Superior temporal gyrus (tissue), 1 donor: ENCODE measurements at regions not wholly inside any gene's neighbourhood (a gene's known extent, or its start where the extent isn't known, plus 50 kb on each side); places are given as distances from the start of the nearest gene placed in this dataset.

Experiments
- DNase-seq: peaks from one replicate; pipeline ENCODE4 v3.0.0-alpha.2; 2016; ENCODE audit errors: extremely low spot score

DNA sequence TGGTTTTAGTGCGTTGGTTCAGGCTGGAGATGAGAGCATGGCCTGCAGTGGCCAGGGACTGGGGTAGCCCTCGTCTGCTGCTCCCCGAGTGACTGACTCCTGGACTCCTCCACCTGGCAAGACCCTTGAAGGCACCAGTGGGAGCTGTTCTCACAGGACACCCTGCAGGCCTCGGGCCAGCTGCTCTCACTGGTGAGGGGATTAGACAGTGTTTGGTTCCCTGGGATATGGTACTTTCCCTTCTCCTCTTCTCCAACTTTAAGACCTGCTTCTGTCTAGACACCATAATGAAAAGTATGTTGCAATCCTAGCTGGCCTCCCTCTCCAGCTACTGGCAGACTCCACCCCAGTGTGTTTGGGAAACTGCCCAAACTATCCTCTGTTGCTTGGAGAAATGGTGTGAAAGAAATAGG is 168.8 kb upstream of the CADM1 start:
- no peak for DNase-seq

DNA sequence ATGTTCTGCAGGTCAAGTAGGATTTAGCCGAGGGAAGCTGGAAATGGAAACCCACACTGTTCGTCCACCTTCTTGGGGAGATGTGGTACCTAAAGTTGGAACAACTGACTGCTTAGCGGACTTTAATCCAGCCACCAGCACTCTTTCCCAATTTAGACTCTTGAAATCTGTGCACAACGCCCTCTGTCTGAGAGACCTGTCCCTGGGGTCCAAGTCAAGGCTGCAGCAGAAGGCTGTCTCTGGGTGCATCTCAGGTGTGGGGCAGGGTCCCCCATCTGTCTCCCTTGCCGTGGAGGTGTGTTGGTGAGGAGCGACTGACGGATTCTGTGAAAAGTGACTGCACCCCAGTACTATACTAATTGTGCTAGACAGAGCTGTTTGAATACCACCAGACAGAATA is 168.2 kb upstream of the CADM1 start:
- DNase-seq: no peak

DNA sequence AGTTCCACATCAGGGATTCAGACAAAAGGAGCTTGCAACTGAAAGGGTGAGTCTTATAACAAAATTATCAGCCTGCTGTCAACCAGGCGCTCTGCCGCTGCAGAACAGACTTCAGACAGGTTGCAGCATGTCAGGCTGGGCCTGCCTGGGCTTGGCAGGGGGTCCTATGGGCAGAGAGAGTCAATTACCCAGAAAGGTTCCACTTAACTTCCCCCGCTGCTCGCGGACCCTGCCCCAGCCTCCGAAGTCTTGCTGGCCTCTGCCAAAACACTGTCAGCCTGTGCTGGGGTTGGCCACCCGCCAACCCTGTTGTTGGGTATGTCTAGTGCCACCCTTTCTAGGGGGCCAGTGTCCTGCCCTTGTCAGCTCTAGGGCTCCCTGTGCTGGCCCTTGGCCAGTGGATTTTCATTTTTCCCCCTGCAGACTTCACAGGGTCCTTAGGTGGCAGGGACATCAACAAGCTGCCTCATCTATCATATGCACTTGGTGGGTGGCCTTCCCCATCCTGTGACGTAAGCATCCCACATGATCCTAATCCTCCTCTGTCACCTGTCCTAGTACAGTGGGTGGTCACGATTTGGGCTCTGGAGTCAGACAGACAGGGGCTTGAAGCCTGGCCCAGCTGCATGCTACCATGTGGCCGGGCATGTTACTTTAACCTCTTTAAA is 166.5 kb upstream of the CADM1 start:
- no peak for DNase-seq

DNA sequence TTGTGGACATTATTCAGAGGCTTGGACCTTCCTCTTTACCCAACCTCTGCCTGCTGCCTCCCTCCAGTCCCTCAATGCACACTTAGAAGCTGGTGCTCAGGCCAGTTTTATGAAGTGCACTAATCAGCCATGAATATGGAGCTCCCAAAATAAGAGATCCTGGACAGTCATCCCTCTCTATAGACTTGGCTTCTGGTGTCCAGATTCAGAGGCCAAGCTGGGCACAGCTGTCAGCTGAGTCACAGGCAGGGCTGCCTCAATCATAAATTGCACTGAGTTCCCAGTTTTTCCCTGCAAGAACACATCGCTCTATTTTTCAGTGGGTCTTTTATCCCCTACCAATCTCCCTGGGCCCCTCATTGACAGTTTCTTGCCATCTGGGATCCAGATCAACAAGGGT is 161.7 kb upstream of the CADM1 start:
- DNase-seq: no peak

DNA sequence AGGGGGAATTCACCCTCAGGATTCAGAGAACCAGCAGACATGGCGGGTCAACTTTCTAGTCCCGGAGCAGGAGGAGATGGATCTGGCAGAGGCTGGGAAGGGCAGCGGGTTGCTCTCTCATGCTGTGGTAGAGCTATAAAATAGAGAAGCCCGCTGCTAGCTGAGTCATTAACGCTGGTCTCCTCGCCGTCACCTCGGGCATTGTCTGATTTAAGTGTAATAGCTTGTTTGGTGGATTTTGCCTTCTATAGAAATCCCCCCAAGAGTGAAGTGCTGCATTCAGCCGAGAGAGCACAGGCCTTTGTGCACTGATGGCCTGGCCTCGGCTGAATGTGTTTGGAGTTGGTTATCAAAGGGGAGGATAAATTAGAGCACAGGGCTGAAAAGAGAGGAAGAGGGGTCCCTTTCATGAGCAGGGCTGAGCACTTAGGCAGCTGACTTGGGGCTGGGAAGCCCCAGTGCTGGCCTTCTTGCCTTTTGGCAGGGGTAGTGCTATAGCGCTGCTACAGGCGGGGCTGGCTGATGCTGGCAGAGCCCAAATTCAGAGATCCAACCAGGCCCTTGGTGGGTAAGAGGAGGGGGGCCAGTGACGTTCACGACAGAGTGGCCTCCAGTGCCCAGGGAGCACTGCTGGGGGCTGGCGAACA is 161.1 kb upstream of the CADM1 start:
- DNase-seq: no peak

DNA sequence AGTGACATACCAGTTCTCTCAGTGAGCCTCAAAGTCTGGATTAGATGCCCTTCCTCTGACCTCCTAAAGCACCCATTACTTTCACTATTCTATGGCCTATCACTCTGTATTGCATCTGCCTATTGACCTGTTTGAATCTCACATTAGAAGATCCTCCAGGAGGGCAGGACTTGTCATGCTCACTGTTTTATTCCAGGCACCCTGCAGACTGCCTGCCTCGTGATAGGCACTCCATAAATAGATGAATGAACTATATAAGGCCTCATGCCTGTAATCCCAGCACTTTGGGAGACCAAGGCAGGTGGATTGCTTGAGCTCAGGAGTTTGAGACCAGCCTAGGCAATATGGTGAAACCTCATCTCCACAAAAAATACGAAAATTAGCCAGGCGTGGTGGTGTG is 160.1 kb upstream of the CADM1 start:
- no peak for DNase-seq

DNA sequence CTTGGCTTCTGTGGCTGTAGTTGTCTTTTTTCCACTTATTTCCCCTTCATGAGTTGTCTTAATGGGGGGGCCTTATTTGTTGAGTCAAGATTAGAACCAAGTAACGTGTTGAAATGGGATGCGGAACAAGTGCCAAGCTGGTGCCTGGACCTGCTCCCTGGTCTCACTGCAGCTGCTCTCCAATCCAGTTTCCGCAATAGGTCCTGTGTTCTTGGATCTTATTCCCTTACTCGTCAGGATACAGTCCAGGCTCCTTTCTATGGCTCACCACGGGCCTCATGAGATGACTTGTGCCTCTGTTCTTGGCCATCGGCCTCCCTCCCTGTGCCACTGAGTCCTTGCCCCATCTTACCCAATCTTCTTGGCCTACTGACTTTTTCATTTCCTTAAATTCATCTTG is 159.6 kb upstream of the CADM1 start:
- no peak for DNase-seq

DNA sequence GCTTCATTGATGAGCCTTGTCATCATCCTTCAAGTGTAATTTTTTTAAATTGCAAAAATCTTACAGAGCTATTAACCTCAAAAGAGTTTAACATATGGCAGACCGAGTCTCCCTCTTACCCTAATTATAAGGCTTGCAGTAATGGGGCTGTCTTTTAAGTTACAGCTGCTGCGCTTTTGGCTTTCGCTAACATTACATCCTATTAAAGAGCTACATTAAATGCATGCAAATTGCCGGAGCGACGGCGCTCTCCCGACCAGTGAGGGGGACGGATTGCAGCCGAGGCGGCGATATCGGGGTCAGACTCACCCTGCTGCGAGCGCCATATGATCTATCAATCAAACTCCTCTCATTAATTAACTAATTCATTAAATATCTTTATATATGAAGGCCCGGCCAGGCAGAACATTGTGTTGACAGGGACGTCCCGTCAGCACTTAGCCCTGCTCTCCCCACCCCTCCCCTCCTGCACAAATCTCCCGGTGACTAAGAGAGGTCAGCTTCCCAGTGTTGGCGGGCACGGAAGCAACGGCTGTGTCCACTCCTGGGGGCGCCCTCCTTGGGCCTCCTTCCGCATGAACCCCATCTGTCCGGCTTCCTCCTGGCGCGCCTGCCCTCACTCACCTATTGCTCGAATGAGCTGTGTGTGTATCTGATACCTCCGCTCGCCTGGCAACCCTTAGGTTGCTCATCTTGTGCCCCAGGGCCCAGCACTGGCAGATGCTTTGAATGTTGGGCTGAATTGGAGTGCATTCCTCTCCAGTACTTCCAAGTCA is 156.0 kb upstream of the CADM1 start:
- no peak for DNase-seq

DNA sequence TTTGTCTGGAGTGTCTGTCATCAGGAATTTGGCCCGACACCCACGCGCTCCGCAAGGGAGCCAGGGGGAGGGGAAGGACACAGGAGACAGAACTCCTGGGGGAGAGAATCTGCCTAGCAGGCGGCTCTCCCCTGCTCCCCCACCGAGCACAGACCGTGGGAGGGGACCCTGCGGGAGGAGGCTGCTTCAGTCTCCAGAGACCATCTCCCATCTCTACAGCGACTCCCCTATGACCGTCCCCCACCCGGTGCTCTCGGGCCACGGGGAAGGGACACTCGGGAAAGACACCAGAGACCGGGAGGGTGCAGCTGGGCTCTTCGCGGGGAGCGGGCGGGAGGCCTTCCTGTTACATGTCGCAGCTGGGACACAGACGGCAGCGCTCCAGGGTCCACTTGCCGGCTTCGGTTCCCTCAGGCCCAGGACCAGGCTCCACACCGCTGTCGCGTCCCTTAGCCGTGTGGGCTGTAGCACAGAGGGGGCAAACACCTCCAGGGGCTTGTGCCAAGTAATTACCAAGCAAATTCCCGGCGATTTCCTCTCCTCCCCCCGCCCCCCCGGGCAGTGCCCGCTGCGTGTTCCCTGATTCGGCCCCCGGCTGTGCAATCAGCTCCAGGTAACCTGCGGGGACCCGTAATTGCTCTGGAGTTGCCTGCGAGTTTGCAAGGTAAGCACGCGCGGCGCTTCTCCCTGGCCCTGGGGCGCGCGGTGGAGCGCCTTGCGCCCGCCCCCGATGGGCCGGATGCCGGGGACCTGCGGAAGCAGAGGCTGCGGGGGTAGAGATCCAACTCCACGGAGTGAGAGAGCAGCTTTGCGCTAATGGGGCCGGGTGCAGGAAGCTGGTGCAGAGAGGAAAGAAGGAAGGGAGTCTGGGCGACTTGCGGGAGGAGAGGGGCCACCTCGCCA is 155.1 kb upstream of the CADM1 start:
- DNase-seq: no peak

DNA sequence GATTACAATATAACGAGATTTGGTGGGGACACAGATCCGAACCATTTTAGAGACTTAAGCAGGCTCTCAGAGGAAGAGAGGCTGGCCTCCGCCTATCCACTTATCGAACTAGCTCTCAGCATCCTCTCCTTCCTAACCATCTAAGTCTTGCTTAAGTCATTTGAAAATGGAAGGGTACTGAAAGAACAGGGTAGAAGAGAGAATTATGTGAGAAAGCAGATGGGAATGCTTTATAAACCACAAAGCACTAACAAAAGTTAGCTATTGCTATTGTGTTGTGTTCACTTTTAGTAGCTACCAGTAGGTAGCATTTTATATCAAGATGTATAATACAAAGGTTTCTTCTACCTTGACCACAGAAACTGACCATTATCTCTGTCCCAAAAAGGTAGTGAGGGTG is 153.4 kb upstream of the CADM1 start:
- no peak for DNase-seq

DNA sequence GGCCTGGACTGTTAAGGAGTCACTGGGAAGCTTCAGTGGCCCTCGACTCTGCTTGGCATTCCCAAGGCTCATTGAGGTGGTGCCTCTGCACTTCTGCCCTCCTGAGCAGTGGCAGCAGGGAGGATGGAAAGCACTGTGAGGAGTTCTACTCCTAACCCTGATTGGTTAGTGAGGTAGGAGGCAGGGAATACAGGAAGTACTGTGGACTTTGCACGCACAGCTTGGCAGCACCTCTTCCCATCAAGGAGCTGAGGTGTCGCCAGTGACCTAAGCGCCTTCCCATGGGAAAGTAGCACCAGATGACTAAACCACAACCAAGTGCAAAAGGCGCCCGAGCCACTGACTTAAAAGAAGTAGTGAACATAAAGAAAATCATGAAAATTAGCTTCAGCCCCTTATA is 152.5 kb upstream of the CADM1 start:
- no peak for DNase-seq

DNA sequence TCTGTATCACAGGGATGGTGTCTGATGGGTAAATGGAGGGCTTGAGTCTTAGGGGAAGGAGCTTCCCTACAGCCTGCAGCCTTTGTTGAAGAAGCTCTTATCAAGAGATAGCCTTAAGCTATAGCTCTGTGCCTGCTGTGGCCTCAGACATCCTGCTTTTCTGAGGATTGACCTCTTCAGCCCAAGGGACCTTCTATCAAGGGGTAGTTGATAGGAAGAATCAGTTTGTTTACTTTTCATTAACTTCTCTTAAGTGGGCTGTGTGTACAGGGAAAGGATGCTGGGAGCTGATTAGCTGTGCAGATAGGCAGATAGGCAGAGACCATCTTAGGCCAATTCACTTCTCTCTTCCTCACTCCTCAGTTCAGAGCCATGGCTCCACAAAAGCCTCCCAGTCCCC is 151.8 kb upstream of the CADM1 start:
- no peak for DNase-seq

DNA sequence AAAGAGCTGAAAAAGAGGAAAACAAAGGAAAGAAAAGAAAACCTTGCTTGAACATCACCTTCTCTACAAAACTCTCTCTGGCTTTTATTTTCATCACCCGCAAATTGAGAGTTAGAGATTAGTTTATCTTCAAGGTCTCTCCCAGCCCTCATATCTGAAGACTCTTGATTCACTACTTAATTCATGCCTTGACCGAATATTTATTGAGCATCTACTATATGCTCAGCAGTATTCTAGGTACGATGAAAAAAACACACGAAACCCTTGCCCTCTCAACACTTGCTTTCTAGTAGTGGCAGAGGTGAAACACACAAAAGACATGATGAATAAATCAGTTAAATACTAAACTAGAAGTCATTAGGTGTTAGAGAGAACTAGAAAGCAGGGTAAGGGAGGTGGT is 150.6 kb upstream of the CADM1 start:
- no peak for DNase-seq

DNA sequence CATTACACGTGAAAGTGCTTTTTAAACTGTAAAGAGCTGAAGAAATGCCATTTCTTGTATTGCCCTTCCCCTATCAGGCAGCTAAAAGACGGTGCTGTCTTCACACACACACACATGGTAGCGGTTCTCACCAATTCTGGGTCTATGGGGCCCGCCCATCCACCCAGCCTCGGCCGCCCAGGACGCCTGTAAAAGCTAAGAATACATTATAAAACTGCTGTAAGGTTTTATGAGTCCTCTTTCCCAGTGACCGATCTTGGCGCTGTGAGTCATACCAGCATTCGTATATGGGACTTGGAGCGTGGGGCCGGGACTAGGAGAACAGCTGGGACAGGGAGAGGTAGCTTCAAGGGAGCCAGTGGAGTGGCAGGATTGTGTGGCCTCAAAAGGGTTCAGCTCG is 149.7 kb upstream of the CADM1 start:
- DNase-seq: no peak

DNA sequence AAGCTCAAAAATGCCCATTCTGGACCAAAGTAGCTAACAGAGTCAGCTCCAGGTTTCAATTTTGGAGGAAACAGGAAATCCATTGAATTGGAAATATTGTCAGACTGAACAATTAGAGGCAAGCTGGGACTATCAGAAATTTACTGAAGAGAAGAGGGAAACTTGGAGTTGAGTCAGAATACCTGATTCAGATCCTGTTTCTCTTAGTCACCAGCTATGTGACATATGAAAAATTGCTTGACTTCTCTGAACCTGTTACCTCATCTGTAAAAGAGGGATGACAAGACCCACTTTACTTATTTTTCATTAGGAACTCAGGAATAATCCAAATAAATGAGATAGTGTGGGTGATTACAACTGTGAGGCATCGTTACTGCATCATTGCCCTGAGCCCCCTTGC is 148.9 kb upstream of the CADM1 start:
- DNase-seq: no peak

DNA sequence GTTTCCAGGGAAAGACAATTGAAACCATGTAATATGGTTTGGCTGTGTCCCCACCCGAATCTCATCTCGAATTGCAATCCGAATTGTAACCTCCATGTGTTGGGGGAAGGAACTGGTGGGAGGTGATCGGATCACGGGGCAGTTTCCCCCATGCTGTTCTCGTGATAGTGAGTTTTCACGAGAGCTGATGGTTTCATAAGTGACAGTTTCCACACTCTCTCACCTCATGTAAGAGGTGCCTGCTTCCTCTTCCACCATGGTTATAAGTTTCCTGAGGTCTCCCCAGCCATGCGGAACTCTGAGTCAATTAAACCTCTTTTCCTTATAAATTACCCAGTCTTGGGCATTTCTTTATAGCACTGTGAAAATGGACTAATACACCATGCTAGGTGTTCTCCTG is 148.3 kb upstream of the CADM1 start:
- no peak for DNase-seq

DNA sequence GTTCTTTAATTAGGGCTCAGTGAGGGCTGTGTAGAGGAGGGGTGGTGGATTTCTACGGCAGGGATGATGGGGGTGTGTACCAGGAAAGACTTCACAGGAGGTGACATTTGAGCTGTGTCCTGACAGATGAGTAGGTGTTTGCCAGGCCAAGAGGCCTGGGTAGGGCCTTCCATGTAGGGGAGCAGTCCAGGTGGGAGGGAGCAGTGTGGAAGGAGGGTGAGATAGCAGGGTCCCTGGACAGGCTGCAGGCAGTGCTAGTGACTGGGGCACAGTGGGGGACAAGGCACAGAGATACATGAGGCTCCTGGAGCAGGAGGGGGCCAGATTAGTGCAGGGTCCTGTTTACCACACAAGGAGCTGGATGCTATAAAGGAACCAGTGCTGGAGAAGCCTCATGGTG is 147.9 kb upstream of the CADM1 start:
- DNase-seq: no peak

DNA sequence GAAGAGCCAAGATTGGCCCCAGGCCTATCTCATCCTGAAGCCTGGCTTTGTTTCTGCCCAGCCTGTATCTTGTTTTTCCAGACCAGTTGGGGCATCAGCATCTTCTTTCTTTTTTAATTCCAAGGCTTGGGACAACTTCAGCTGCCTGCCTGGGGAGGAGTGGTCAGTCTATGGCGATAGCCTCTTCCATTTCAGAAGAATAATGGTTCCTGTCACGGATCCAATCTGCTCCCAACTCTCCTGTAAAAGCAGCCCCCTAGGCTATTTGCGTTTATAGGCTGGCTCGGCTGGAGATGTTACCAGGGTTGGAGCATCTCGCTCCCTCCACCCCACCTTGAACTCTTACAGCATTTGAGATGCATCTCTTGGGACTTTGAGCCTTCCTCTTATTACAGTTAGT is 145.2 kb upstream of the CADM1 start:
- DNase-seq: no peak

DNA sequence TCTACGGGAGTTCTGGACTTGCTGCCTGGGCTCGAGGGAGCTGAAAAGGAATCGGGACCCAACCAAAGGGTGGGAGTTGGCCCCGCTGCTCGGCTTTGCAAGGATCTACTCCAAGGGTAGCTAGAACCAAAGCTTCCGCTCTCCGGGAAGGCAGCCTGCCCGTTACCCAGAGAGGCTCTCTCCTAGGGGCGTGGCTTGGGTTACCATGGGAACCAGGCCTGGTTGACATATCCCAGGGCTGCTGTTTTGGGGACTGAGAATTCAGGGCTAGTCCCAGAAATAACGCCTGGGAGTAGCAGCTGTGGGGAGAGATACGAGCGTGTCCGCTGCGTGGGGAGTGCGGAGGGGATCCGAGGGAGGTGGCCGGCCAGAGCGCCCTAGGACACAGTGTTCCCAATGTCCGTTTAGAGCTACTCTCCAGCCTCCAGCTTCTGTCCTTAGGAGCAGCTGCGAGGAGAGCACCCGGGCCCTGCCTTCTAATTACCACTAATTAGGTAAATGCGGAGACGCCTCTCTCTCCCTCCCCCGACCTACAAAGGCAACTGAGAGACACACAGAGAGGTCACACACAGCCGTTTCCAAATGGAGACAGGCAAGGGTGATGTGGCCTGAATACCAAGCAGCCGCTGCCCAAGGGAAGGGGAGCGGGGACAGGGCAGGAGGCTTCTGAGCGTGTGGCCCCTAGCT is 141.6 kb upstream of the CADM1 start:
- peak; percentile 32 for DNase-seq

DNA sequence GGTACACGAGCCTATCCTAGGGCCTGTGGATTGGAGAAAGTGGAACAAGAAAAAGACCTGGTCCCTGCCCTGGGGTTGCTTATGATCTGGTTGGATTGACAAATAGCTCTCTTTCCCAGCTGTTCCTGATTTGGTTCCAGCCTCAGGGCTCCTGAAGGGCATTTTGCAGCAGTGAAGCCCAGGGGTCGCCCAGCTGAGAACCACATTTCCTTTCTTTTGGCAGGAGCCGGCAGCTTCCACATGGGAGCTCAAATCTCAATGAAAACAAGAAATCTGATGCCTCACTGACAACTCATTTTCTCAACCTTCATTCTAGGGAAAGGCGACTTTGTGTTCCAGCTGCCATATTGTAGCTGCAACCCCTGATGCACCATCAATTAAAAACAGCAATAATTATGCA is 140.6 kb upstream of the CADM1 start:
- DNase-seq: no peak

DNA sequence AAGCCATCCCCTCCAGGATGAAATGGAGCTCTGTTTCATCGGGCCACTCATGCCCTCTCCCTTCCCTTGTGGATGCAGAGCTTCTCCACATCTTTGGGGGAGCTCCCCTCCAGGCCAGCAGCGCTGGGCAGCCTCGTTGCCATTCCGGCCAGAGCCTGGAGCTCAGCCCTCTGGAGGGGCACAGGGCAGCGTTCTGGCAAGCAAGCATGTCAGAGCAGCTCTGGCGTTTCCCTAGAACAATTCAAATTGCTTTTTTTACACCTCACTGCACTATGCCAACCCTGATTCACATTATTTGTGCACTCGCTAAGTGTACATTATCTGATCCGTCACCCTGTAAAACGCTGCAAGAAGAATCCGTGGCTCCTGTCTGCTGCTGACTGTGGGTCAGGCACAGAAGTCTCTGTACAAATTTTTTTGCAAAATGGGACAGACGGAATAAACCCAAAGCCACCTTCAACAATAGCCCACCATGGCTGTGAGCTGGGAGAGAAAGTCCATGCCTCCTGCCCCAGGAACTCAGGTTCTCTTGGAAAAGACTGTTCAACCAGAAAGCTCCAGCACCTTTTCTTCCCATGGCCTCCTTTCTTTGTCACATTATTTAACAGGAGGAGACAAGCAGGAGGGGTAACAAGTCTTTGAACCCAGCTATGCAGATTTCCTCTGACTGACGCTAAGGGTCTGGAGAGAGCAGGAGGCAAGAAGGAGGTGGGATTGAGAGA is 139.5 kb upstream of the CADM1 start:
- DNase-seq: no peak
